ENCODE measurements at regions not wholly inside any gene's neighbourhood (a gene's known extent, or its start where the extent isn't known, plus 50 kb on each side); places are given as distances from the start of the nearest gene placed in this dataset.
"Not testable (repeated sequence)": the region's sequence is repeated elsewhere in the genome, so short reads cannot be mapped to it uniquely, and the experiment has no call there.

DNA sequence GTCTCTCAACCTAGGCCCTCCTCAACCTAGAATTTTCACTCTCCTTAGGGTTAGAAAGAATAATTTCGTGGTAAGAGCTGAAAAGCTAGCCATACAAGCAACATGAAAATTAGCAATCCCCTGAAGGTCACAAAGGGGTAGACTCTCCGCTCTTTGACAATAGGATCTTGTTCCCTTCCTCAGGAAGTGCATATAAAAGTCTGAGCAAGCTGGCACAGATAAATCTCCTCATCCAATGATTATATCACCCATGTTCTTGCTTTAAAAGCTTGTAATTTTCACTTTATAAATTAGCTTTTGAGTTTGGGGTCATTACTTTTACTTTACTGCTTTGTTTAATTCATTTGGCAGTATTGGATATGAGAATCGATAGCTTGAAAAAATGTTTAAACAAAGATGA is 852.3 kb upstream of the CRIM1 start:
- no peaks in the 10 kb centered on the region for H3K27me3 ChIP-seq (ENCODE audit: insufficient read depth, poor library complexity, severe bottlenecking)
- no peak overlapping the region for H3K27ac ChIP-seq (replicated peaks)
- H3K4me3 ChIP-seq (replicated peaks; ENCODE audit: insufficient read depth, low read length) = no peak overlapping the region
- DNase-seq (ENCODE audit: low read depth in 1 of 2, low spot score in 1 of 2) = no peak
- TF ChIP-seq POLR2AphosphoS5 (IDR thresholded peaks at IDR 0.05; ENCODE audit: low read depth) (no peak), SPI1 (IDR thresholded peaks at IDR 0.05; ENCODE audit: borderline replicate concordance, low read depth) (no peak), CTCF (IDR thresholded peaks at IDR 0.05; ENCODE audit: insufficient read depth, low read length) (no peak), GABPA (IDR thresholded peaks at IDR 0.05; ENCODE audit: low read depth) (no peak)
- TF ChIP-seq, protein P1, sequence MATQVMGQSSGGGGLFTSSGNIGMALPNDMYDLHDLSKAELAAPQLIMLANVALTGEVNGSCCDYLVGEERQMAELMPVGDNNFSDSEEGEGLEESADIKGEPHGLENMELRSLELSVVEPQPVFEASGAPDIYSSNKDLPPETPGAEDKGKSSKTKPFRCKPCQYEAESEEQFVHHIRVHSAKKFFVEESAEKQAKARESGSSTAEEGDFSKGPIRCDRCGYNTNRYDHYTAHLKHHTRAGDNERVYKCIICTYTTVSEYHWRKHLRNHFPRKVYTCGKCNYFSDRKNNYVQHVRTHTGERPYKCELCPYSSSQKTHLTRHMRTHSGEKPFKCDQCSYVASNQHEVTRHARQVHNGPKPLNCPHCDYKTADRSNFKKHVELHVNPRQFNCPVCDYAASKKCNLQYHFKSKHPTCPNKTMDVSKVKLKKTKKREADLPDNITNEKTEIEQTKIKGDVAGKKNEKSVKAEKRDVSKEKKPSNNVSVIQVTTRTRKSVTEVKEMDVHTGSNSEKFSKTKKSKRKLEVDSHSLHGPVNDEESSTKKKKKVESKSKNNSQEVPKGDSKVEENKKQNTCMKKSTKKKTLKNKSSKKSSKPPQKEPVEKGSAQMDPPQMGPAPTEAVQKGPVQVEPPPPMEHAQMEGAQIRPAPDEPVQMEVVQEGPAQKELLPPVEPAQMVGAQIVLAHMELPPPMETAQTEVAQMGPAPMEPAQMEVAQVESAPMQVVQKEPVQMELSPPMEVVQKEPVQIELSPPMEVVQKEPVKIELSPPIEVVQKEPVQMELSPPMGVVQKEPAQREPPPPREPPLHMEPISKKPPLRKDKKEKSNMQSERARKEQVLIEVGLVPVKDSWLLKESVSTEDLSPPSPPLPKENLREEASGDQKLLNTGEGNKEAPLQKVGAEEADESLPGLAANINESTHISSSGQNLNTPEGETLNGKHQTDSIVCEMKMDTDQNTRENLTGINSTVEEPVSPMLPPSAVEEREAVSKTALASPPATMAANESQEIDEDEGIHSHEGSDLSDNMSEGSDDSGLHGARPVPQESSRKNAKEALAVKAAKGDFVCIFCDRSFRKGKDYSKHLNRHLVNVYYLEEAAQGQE (IDR thresholded peaks at IDR 0.05; ENCODE audit: insufficient replicate concordance, low read depth) = no peak

- Histone ChIP-seq H3K4me3 (replicated peaks; ENCODE audit: insufficient read depth, low read length) (no peak overlapping the region), H3K27ac (replicated peaks) (no peak overlapping the region), H3K27me3 (ENCODE audit: insufficient read depth, poor library complexity, severe bottlenecking) (no peaks in the 10 kb centered on the region)
- DNase-seq (ENCODE audit: low read depth in 1 of 2, low spot score in 1 of 2) = no peak
- TF ChIP-seq SPI1 (IDR thresholded peaks at IDR 0.05; ENCODE audit: borderline replicate concordance, low read depth) = no peak
- no peak for TF ChIP-seq GABPA (IDR thresholded peaks at IDR 0.05; ENCODE audit: low read depth)
- no peak for TF ChIP-seq POLR2AphosphoS5 (IDR thresholded peaks at IDR 0.05; ENCODE audit: low read depth)
- TF ChIP-seq CTCF (IDR thresholded peaks at IDR 0.05; ENCODE audit: insufficient read depth, low read length) = no peak
- TF ChIP-seq, protein P1 (IDR thresholded peaks at IDR 0.05; ENCODE audit: insufficient replicate concordance, low read depth) = no peak
Observed at GRCh38 chr2:35501076-35501475, 854.5 kb upstream of the CRIM1 start.

DNA sequence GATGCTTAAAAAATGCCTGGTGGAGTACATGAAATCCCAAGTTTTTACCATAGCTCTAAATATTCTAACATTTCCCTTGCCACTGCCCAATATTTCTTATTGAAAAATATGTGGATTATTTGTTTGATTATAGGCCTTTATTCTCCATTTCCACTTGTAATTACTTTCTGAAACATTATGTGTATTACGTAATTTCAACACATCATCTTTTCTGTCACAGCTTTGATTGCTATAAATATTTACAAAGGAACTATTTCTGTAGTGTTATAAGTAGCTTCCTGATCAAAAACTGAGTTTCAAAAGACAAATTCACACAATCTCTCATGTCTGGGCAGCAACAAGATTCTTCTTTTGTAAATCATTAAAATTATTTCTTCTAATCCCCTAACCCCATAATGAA is 859.6 kb upstream of the CRIM1 start:
- DNase-seq (ENCODE audit: low read depth in 1 of 2, low spot score in 1 of 2) = no peak
- H3K27ac ChIP-seq (replicated peaks) = no peak overlapping the region
- TF ChIP-seq, protein P1 (IDR thresholded peaks at IDR 0.05; ENCODE audit: insufficient replicate concordance, low read depth) = no peak
- H3K4me3 ChIP-seq (replicated peaks; ENCODE audit: insufficient read depth, low read length) = no peak overlapping the region
- H3K27me3 ChIP-seq (ENCODE audit: insufficient read depth, poor library complexity, severe bottlenecking) = no peaks in the 10 kb centered on the region

DNA sequence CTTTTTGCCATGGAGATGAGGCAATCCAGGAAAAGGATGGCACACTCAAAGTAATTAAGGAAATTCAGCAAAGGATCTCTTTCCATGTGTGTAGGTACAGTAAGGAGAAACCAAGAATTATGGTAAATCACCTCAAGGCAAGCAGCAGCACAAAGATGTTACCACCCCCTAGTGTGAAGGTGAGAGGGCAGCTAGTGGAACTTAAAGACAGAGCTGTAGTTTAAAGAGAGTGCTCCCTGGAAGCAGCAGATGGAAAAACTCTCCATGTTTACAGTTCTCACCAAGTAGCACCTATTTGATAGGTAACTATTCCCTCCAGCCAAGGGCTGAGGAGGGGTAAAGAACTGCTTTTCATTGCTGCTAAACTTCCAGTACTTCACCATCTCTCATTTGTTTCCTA is 860.4 kb upstream of the CRIM1 start:
- H3K4me3 ChIP-seq (replicated peaks; ENCODE audit: insufficient read depth, low read length) = no peak overlapping the region
- DNase-seq (ENCODE audit: low read depth in 1 of 2, low spot score in 1 of 2) = no peak
- H3K27me3 ChIP-seq (ENCODE audit: insufficient read depth, poor library complexity, severe bottlenecking) = no peaks in the 10 kb centered on the region
- TF ChIP-seq SPI1 (IDR thresholded peaks at IDR 0.05; ENCODE audit: borderline replicate concordance, low read depth) = no peak
- TF ChIP-seq POLR2AphosphoS5 (IDR thresholded peaks at IDR 0.05; ENCODE audit: low read depth) = no peak
- TF ChIP-seq GABPA (IDR thresholded peaks at IDR 0.05; ENCODE audit: low read depth) = no peak
- no peak for TF ChIP-seq CTCF (IDR thresholded peaks at IDR 0.05; ENCODE audit: insufficient read depth, low read length)
- TF ChIP-seq, protein P1 (IDR thresholded peaks at IDR 0.05; ENCODE audit: insufficient replicate concordance, low read depth) = no peak
- H3K27ac ChIP-seq (replicated peaks) = no peak overlapping the region

GRCh38 chr2:35478121-35478520 is 877.5 kb upstream of the CRIM1 start:
- H3K4me3 ChIP-seq (replicated peaks; ENCODE audit: insufficient read depth, low read length); H3K27ac ChIP-seq (replicated peaks); DNase-seq (ENCODE audit: low read depth in 1 of 2, low spot score in 1 of 2); H3K27me3 ChIP-seq (ENCODE audit: insufficient read depth, poor library complexity, severe bottlenecking): not testable (repeated sequence)

Data from HL-60 (cell line).